ENCODE measurements at regions not wholly inside any gene's neighbourhood (a gene's known extent, or its start where the extent isn't known, plus 50 kb on each side); places are given as distances from the start of the nearest gene placed in this dataset.
"Not testable (repeated sequence)": the region's sequence is repeated elsewhere in the genome, so short reads cannot be mapped to it uniquely, and the experiment has no call there.

GRCh38 chr10:109542050-109542603 lies 381.2 kb downstream of the XPNPEP1 start:
- TF ChIP-seq, protein P1, sequence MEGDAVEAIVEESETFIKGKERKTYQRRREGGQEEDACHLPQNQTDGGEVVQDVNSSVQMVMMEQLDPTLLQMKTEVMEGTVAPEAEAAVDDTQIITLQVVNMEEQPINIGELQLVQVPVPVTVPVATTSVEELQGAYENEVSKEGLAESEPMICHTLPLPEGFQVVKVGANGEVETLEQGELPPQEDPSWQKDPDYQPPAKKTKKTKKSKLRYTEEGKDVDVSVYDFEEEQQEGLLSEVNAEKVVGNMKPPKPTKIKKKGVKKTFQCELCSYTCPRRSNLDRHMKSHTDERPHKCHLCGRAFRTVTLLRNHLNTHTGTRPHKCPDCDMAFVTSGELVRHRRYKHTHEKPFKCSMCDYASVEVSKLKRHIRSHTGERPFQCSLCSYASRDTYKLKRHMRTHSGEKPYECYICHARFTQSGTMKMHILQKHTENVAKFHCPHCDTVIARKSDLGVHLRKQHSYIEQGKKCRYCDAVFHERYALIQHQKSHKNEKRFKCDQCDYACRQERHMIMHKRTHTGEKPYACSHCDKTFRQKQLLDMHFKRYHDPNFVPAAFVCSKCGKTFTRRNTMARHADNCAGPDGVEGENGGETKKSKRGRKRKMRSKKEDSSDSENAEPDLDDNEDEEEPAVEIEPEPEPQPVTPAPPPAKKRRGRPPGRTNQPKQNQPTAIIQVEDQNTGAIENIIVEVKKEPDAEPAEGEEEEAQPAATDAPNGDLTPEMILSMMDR (conservative IDR thresholded peaks at IDR 0.05; ENCODE audit: low read depth, low read length) = not testable (repeated sequence)
- not testable (repeated sequence) for TF ChIP-seq EZH2phosphoT487 (IDR thresholded peaks at IDR 0.05; ENCODE audit: borderline replicate concordance, low read length); EZH2 (IDR thresholded peaks at IDR 0.05; ENCODE audit: low read length, unreplicated experiment)
